Endodermal cell (in vitro differentiated cells): ENCODE measurements at regions not wholly inside any gene's neighbourhood (a gene's known extent, or its start where the extent isn't known, plus 50 kb on each side); places are given as distances from the start of the nearest gene placed in this dataset.

Source experiments
- DNase-seq: peaks from one replicate; pipeline ENCODE4 v3.0.0-alpha.2; 2017
- H3K27ac ChIP-seq: 2 replicates; pipeline ENCODE4 v1.5.1; 2013; ENCODE audit warnings: mild to moderate bottlenecking, low read depth, low read length, moderate library complexity
- H3K27me3 ChIP-seq: 2 replicates; pipeline ENCODE4 v1.6.1; 2013; ENCODE audit warnings: mild to moderate bottlenecking, low read length, moderate library complexity; ENCODE audit not compliant: insufficient read depth, control insufficient read depth, poor library complexity, severe bottlenecking
- H3K36me3 ChIP-seq: 2 replicates; pipeline ENCODE4 v1.7.0; 2013; ENCODE audit warnings: mild to moderate bottlenecking, low read length, moderate library complexity; ENCODE audit not compliant: control insufficient read depth, insufficient read depth
- H3K4me1 ChIP-seq: one replicate; pipeline ENCODE4 v1.7.0; 2013; ENCODE audit warnings: low read length; ENCODE audit not compliant: control insufficient read depth, insufficient read depth
- H3K4me3 ChIP-seq: 2 replicates; pipeline ENCODE4 v1.5.1; 2013; ENCODE audit warnings: mild to moderate bottlenecking, low read length, moderate library complexity
- H3K9ac ChIP-seq: 2 replicates; pipeline ENCODE4 v1.6.1; 2013; ENCODE audit warnings: mild to moderate bottlenecking, low read length, moderate library complexity; ENCODE audit not compliant: poor library complexity, severe bottlenecking; ENCODE audit errors: extremely low read depth
- H3K9me3 ChIP-seq: 2 replicates; pipeline ENCODE4 v1.6.1; 2013; ENCODE audit warnings: mild to moderate bottlenecking, low read length, moderate library complexity; ENCODE audit not compliant: control insufficient read depth
- H3K27ac Mint-ChIP-seq: 2 replicates; pipeline ENCODE4 v1.8.0; 2020; ENCODE audit warnings: mixed read lengths
- H3K27me3 Mint-ChIP-seq: 2 replicates; pipeline ENCODE4 v1.8.0; 2021; ENCODE audit warnings: mild to moderate bottlenecking, mixed read lengths; ENCODE audit not compliant: insufficient read depth
- H3K36me3 Mint-ChIP-seq: 2 replicates; pipeline ENCODE4 v1.8.0; 2020; ENCODE audit warnings: low read depth, mixed read lengths
- H3K4me1 Mint-ChIP-seq: 2 replicates; pipeline ENCODE4 v1.8.0; 2020; ENCODE audit warnings: mixed read lengths
- H3K4me3 Mint-ChIP-seq: 2 replicates; pipeline ENCODE4 v1.8.0; 2020; ENCODE audit warnings: mild to moderate bottlenecking, moderate library complexity, mixed read lengths
- H3K9me3 Mint-ChIP-seq: 2 replicates; pipeline ENCODE4 v1.8.0; 2020; ENCODE audit warnings: mild to moderate bottlenecking, mixed read lengths
- CTCF ChIP-seq: fragments of 200-600 bp; sonication (generic); conservative IDR thresholded peaks from 2 replicates; pipeline ENCODE4 v1.5.0; 2021; ENCODE audit warnings: antibody characterized with exemption, mild to moderate bottlenecking
- WGBS, 2 experiments: methylation state at CpG; one replicate each; pipeline versions ENCODE4 v1.1.5 to v1.1.7; 2013; ENCODE audit warnings: missing lambda C conversion rate in 2 of 2, mixed read lengths in 1 of 2; ENCODE audit not compliant: insufficient coverage in 1 of 2, insufficient read length in 1 of 2; 5-methylcytosine and 5-hydroxymethylcytosine counted together

GRCh38 chr1:47635111-47635510, 197.3 kb downstream of the FOXD2 start:
- no peak for TF ChIP-seq CTCF
- no peaks in the 10 kb centered on the region for H3K9me3 ChIP-seq
- no peaks in the 10 kb centered on the region for H3K4me1 ChIP-seq
- no peaks in the 10 kb centered on the region for H3K36me3 Mint-ChIP-seq
- DNase-seq = no peak
- H3K4me3 Mint-ChIP-seq = no peak overlapping the region
- no peaks in the 10 kb centered on the region for H3K4me1 Mint-ChIP-seq
- H3K27ac ChIP-seq = no peak overlapping the region
- H3K4me3 ChIP-seq = no peak overlapping the region
- peaks cover 38% of the 10 kb centered on the region for H3K27me3 ChIP-seq
- H3K9me3 Mint-ChIP-seq = no peaks in the 10 kb centered on the region
- H3K27me3 Mint-ChIP-seq = peaks cover 37% of the 10 kb centered on the region
- no peak overlapping the region for H3K27ac Mint-ChIP-seq
- no peak overlapping the region for H3K9ac ChIP-seq
- no peaks in the 10 kb centered on the region for H3K36me3 ChIP-seq
- WGBS, 2 experiments = 94 to 96% methylated on average over 3 to 5 of the region's 5 CpGs

GRCh38 chr1:47635597-47635996, 197.8 kb downstream of the FOXD2 start:
- no peak overlapping the region for H3K4me3 ChIP-seq
- peaks cover 36% of the 10 kb centered on the region for H3K27me3 Mint-ChIP-seq
- no peaks in the 10 kb centered on the region for H3K4me1 ChIP-seq
- no peak overlapping the region for H3K4me3 Mint-ChIP-seq
- H3K27ac ChIP-seq = no peak overlapping the region
- H3K9me3 ChIP-seq = no peaks in the 10 kb centered on the region
- H3K36me3 Mint-ChIP-seq = no peaks in the 10 kb centered on the region
- DNase-seq = no peak
- no peaks in the 10 kb centered on the region for H3K4me1 Mint-ChIP-seq
- no peak overlapping the region for H3K27ac Mint-ChIP-seq
- WGBS, 2 experiments = 84 to 88% methylated on average over 2 of the region's 2 CpGs
- H3K9me3 Mint-ChIP-seq = no peaks in the 10 kb centered on the region
- no peak overlapping the region for H3K9ac ChIP-seq
- no peak for TF ChIP-seq CTCF
- H3K36me3 ChIP-seq = no peaks in the 10 kb centered on the region
- H3K27me3 ChIP-seq = peaks cover 33% of the 10 kb centered on the region

- Mint-ChIP-seq H3K36me3 (no peaks in the 10 kb centered on the region), H3K27ac (no peak overlapping the region), H3K9me3 (no peaks in the 10 kb centered on the region), H3K4me1 (no peaks in the 10 kb centered on the region), H3K4me3 (no peak overlapping the region), H3K27me3 (peaks cover 36% of the 10 kb centered on the region)
- no peaks in the 10 kb centered on the region for H3K36me3 ChIP-seq
- no peak for DNase-seq
- H3K9me3 ChIP-seq = no peaks in the 10 kb centered on the region
- peaks cover 29% of the 10 kb centered on the region for H3K27me3 ChIP-seq
- H3K4me3 ChIP-seq = no peak overlapping the region
- WGBS, 2 experiments = 89 to 93% methylated on average over 3 to 6 of the region's 6 CpGs
- TF ChIP-seq CTCF = no peak
- no peak overlapping the region for H3K27ac ChIP-seq
- H3K9ac ChIP-seq = no peak overlapping the region
- H3K4me1 ChIP-seq = no peaks in the 10 kb centered on the region
Measured at GRCh38 chr1:47637111-47637685, 199.4 kb downstream of the FOXD2 start.
